Suprapubic skin (tissue), 4 donors: ENCODE measurements at regions not wholly inside any gene's neighbourhood (a gene's known extent, or its start where the extent isn't known, plus 50 kb on each side); places are given as distances from the start of the nearest gene placed in this dataset.
"Not testable (repeated sequence)": the region's sequence is repeated elsewhere in the genome, so short reads cannot be mapped to it uniquely, and the experiment has no call there.

ENCODE experiments used
- DNase-seq, 2 donors: peaks; one replicate each; pipeline ENCODE4 v3.0.0-alpha.2; 2019; ENCODE audit warnings: low spot score in 2 of 2
- H3K27ac ChIP-seq: fragments of 200-600 bp; sonication (generic); one replicate; pipeline ENCODE4 v1.5.1; 2019
- H3K27me3 ChIP-seq: fragments of 200-600 bp; sonication (generic); one replicate; pipeline ENCODE4 v1.5.1; 2019
- H3K36me3 ChIP-seq: fragments of 200-600 bp; sonication (generic); one replicate; pipeline ENCODE4 v1.5.1; 2019
- H3K4me1 ChIP-seq: fragments of 200-600 bp; sonication (generic); one replicate; pipeline ENCODE4 v1.5.1; 2019
- H3K4me3 ChIP-seq: fragments of 200-600 bp; sonication (generic); one replicate; pipeline ENCODE4 v1.5.1; 2019; ENCODE audit warnings: mild to moderate bottlenecking
- H3K9me3 ChIP-seq: fragments of 200-600 bp; sonication (generic); one replicate; pipeline ENCODE4 v1.5.1; 2019
- EP300 ChIP-seq: sonication (generic); formaldehyde crosslinking; IDR thresholded peaks from one replicate; pipeline ENCODE4 v1.6.1; 2017; ENCODE audit warnings: antibody characterized with exemption
- POLR2A ChIP-seq, 2 donors: fragments of 450-650 bp; IDR thresholded peaks; one replicate each; pipeline ENCODE4 v1.6.1; 2017; ENCODE audit warnings: antibody characterized with exemption in 2 of 2, mild to moderate bottlenecking in 2 of 2, moderate library complexity in 2 of 2
- POLR2AphosphoS5 ChIP-seq, 3 donors: sonication (generic); formaldehyde crosslinking; IDR thresholded peaks; one replicate each; pipeline ENCODE4 v1.6.1; 2017; ENCODE audit warnings: antibody characterized with exemption in 3 of 3
- WGBS: methylation state at CpG from one replicate; pipeline ENCODE4 v1.1.5; 2018; 5-methylcytosine and 5-hydroxymethylcytosine counted together
- TF ChIP-seq, protein P1 (sequence below), 2 donors: fragments of 200-600 bp in 1 of 2; fragments of 450-650 bp in 1 of 2; sonication (generic) in 1 of 2; IDR thresholded peaks; one replicate each; pipeline ENCODE4 v1.5.1; 2016 to 2019; ENCODE audit warnings: antibody characterized with exemption in 2 of 2, mild to moderate bottlenecking in 1 of 2, moderate library complexity in 1 of 2

DNA sequence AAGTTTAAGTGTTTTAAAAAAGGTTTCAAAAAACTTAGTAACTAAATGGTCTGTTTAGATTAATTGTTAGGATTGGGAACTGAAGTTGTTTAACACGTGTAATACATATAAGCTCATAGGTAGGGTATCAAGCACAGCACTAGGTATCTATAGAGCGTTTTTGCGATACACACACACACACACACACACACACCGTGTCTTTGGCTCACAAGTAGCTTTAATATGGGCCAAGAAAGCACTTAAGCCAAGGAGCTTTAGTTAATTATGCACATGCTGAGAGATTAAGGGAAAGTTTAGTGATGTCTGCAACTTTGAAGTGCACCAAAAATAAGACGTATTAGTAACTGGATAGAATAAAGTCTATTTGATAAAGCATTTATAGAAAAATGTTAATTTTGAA, 93.8 kb upstream of the CNTNAP2 start:
- TF ChIP-seq, protein P1, sequence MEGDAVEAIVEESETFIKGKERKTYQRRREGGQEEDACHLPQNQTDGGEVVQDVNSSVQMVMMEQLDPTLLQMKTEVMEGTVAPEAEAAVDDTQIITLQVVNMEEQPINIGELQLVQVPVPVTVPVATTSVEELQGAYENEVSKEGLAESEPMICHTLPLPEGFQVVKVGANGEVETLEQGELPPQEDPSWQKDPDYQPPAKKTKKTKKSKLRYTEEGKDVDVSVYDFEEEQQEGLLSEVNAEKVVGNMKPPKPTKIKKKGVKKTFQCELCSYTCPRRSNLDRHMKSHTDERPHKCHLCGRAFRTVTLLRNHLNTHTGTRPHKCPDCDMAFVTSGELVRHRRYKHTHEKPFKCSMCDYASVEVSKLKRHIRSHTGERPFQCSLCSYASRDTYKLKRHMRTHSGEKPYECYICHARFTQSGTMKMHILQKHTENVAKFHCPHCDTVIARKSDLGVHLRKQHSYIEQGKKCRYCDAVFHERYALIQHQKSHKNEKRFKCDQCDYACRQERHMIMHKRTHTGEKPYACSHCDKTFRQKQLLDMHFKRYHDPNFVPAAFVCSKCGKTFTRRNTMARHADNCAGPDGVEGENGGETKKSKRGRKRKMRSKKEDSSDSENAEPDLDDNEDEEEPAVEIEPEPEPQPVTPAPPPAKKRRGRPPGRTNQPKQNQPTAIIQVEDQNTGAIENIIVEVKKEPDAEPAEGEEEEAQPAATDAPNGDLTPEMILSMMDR (IDR thresholded peaks at IDR 0.05): no peak
- TF ChIP-seq POLR2AphosphoS5 (IDR thresholded peaks at IDR 0.05): no peak
- no peak for TF ChIP-seq POLR2A (IDR thresholded peaks at IDR 0.05)
- TF ChIP-seq EP300: no peak

GRCh38 chr7:146019041-146020004, 97.3 kb upstream of the CNTNAP2 start:
- H3K4me1 ChIP-seq, DNase-seq, H3K9me3 ChIP-seq, H3K36me3 ChIP-seq, H3K27ac ChIP-seq, H3K4me3 ChIP-seq, H3K27me3 ChIP-seq: not testable (repeated sequence)
- 97% methylated on average over 27 of the region's 33 CpGs for WGBS

More for the DNA sequence above, 93.8 kb upstream of the CNTNAP2 start:
- no peaks in the 10 kb centered on the region for H3K4me1 ChIP-seq
- H3K27me3 ChIP-seq: no peaks in the 10 kb centered on the region
- no peak overlapping the region for H3K27ac ChIP-seq
- no peak for DNase-seq
- no peak overlapping the region for H3K4me3 ChIP-seq
- WGBS: 86% methylated on average over 5 of the region's 5 CpGs
- H3K36me3 ChIP-seq: no peaks in the 10 kb centered on the region
- peaks cover 3% of the 10 kb centered on the region for H3K9me3 ChIP-seq

GRCh38 chr7:146017366-146017765, 99.2 kb upstream of the CNTNAP2 start:
- H3K4me1 ChIP-seq, H3K27ac ChIP-seq, DNase-seq, H3K9me3 ChIP-seq, H3K36me3 ChIP-seq, H3K4me3 ChIP-seq, H3K27me3 ChIP-seq: not testable (repeated sequence)
- 91% methylated on average over 5 of the region's 5 CpGs for WGBS

DNA sequence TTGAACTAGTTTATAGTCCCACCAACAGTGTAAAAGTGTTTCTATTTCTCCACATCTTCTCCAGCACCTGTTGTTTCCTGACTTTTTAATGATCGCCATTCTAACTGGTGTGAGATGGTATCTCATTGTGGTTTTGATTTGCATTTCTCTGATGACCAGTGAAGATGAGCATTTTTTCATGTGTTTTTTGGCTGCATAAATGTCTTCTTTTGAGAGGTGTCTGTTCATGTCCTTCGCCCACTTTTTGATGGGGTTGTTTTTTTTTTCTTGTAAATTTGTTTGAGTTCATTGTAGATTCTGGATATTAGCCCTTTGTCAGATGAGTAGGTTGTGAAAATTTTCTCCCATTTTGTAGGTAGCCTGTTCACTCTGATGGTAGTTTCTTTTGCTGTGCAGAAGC, 102.4 kb upstream of the CNTNAP2 start:
- H3K4me3 ChIP-seq, H3K4me1 ChIP-seq, DNase-seq, H3K27me3 ChIP-seq, H3K27ac ChIP-seq, H3K9me3 ChIP-seq, H3K36me3 ChIP-seq: not testable (repeated sequence)
- 93% methylated on average over 2 of the region's 2 CpGs for WGBS

GRCh38 chr7:146008293-146008692, 108.3 kb upstream of the CNTNAP2 start:
- WGBS: 89% methylated on average over 8 of the region's 8 CpGs
- Histone ChIP-seq H3K4me3 (no peak overlapping the region), H3K36me3 (no peaks in the 10 kb centered on the region), H3K27ac (no peak overlapping the region), H3K4me1 (no peaks in the 10 kb centered on the region), H3K27me3 (no peaks in the 10 kb centered on the region), H3K9me3 (no peaks in the 10 kb centered on the region)
- no peak for DNase-seq
- TF ChIP-seq EP300 (no peak), POLR2A (IDR thresholded peaks at IDR 0.05) (no peak), POLR2AphosphoS5 (IDR thresholded peaks at IDR 0.05) (no peak)
- TF ChIP-seq, protein P1 (IDR thresholded peaks at IDR 0.05): no peak

DNA sequence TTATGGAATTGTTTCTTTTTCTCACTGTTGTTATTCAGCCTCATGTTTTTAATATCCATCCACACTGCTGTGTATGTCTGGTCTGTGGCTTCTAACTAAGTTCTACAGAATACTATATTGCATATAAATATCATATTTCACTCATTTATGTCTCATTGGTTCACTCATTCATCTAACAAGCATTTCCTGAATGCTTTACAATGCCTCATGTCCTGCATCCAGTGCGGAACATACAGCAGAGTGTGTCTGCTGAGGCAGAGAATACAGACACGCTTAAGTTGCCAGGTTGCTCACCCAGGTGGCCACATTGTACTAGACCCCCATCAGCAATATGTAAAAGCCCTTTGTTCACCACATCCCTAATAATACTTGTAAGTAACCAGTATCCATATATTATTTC, 111.8 kb upstream of the CNTNAP2 start:
- H3K9me3 ChIP-seq: no peaks in the 10 kb centered on the region
- H3K27ac ChIP-seq: no peak overlapping the region
- TF ChIP-seq, protein P1 (IDR thresholded peaks at IDR 0.05): no peak
- TF ChIP-seq POLR2A (IDR thresholded peaks at IDR 0.05) (no peak), POLR2AphosphoS5 (IDR thresholded peaks at IDR 0.05) (no peak), EP300 (no peak)
- WGBS: 78% methylated on average over 2 of the region's 2 CpGs
- no peaks in the 10 kb centered on the region for H3K4me1 ChIP-seq
- no peak for DNase-seq
- no peaks in the 10 kb centered on the region for H3K27me3 ChIP-seq
- no peak overlapping the region for H3K4me3 ChIP-seq
- H3K36me3 ChIP-seq: no peaks in the 10 kb centered on the region
